Central memory CD8-positive, alpha-beta T cell (primary cell): ENCODE measurements at regions not wholly inside any gene's neighbourhood (a gene's known extent, or its start where the extent isn't known, plus 50 kb on each side); places are given as distances from the start of the nearest gene placed in this dataset.
"Not testable (repeated sequence)": the region's sequence is repeated elsewhere in the genome, so short reads cannot be mapped to it uniquely, and the experiment has no call there.

Experiments
- ATAC-seq: fragments of 150-1000 bp; cut with Tn5 transposase; replicated peaks from 2 replicates; pipeline ENCODE4 v1.10.0; 2022; ENCODE audit warnings: mild to moderate bottlenecking, moderate FRiP score, moderate number of reproducible peaks; ENCODE audit not compliant: poor library complexity, severe bottlenecking; ENCODE audit errors: extremely low read depth
- DNase-seq, 2 donors: peaks; one replicate each; pipeline ENCODE4 v3.0.0; 2021; ENCODE audit warnings: low spot score in 2 of 2
- H3K27ac Mint-ChIP-seq: one replicate; pipeline ENCODE4 v1.8.0; 2022; ENCODE audit warnings: low read depth, mild to moderate bottlenecking, moderate library complexity, mixed read lengths
- H3K27me3 Mint-ChIP-seq: one replicate; pipeline ENCODE4 v1.8.0; 2022; ENCODE audit warnings: mixed read lengths
- H3K36me3 Mint-ChIP-seq: one replicate; pipeline ENCODE4 v1.8.0; 2022; ENCODE audit warnings: mild to moderate bottlenecking, moderate library complexity, mixed read lengths; ENCODE audit not compliant: insufficient read depth
- H3K4me1 Mint-ChIP-seq: one replicate; pipeline ENCODE4 v1.8.0; 2022; ENCODE audit warnings: mixed read lengths
- H3K4me3 Mint-ChIP-seq: one replicate; pipeline ENCODE4 v1.8.0; 2022; ENCODE audit warnings: mild to moderate bottlenecking, moderate library complexity, mixed read lengths
- H3K9me3 Mint-ChIP-seq: one replicate; pipeline ENCODE4 v1.8.0; 2022; ENCODE audit warnings: mixed read lengths

DNA sequence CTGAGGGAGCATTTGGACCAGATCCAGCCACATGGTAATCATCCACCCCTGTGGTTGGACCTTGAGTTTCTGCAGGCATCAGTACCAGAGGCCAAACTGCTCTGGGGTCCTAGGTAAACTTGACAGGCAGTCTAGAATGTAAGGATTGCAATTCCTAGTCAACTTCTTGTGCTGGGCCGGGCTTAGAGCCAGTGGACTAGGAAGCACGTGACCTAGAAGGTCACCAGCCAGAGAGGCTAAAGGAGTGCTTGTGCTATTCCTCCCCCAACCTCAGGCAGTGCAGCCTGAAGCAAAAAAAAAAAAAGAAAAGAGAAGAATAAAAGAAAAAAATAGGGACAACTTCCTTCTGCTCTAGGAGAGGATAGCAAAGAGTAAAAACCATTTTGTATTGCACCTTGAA lies 406.2 kb upstream of the FTMT start:
- Mint-ChIP-seq H3K36me3 (no peaks in the 10 kb centered on the region), H3K4me1 (no peaks in the 10 kb centered on the region), H3K4me3 (no peak overlapping the region), H3K27me3 (no peaks in the 10 kb centered on the region), H3K9me3 (peaks cover 33% of the 10 kb centered on the region), H3K27ac (no peak overlapping the region)
- no peak for DNase-seq
- ATAC-seq = no peak

DNA sequence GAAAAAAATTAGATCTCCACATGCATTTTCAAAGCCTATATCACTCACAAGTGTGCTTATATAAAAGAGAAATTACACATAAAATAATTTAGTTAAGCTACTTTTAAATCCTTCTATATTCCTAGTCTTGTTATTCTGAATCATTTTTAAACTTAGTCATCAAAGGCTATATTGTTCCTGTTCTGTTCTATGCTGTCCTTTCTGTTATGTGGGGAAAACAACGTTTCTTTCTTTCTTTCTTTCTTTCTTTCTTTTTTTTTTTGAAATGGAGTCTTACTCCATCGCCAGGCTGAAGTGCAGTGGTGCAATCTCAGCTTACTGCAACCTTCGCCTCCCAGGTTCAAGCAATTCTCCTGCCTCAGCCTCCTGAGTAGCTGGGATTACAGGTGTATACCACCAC lies 389.2 kb upstream of the FTMT start:
- no peaks in the 10 kb centered on the region for H3K27me3 Mint-ChIP-seq
- H3K27ac Mint-ChIP-seq = no peak overlapping the region
- H3K4me3 Mint-ChIP-seq = no peak overlapping the region
- no peaks in the 10 kb centered on the region for H3K36me3 Mint-ChIP-seq
- no peaks in the 10 kb centered on the region for H3K4me1 Mint-ChIP-seq
- peaks cover 5% of the 10 kb centered on the region for H3K9me3 Mint-ChIP-seq
- no peak for DNase-seq
- no peak for ATAC-seq

DNA sequence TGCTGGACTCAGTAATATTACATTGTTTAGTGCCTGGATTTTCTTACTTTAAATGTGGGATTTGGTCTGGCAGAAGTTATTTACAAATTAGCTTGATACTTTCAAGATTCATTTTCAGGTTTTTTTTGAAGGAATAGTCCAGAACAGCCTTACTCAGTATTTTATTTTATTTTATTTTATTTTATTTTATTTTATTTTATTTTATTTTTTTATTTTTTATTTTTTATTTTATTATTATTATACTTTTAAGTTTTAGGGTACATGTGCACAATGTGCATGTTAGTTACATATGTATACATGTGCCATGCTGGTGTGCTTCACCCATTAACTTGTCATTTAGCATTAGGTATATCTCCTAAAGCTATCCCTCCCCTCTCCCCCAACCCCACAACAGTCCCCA lies 380.5 kb upstream of the FTMT start:
- not testable (repeated sequence) for H3K27ac Mint-ChIP-seq, H3K9me3 Mint-ChIP-seq, DNase-seq, H3K4me3 Mint-ChIP-seq, H3K36me3 Mint-ChIP-seq, H3K27me3 Mint-ChIP-seq, ATAC-seq, H3K4me1 Mint-ChIP-seq

DNA sequence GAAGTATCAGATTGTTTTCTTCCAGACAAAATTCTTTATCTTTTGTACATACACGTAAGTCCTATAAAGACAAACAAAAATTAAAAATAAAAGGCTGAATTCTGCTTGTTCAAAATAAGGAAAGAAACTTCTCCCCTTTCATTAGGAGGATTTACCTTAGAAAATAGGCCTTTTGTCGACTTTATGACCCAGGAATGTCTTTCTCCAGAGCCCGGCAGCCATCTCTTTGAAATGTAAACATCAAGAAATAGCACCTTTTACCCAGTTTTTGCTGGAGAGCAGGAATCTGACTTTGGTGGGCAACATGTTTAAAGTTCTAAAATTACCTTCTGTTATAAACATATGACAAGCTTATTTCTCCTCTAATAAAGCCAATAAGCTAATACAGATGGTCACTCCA lies 373.0 kb upstream of the FTMT start:
- H3K27ac Mint-ChIP-seq = no peak overlapping the region
- no peak overlapping the region for H3K4me3 Mint-ChIP-seq
- ATAC-seq (no peak), DNase-seq (no peak)
- no peaks in the 10 kb centered on the region for H3K36me3 Mint-ChIP-seq
- H3K4me1 Mint-ChIP-seq = no peaks in the 10 kb centered on the region
- H3K9me3 Mint-ChIP-seq = peaks cover 8% of the 10 kb centered on the region
- no peaks in the 10 kb centered on the region for H3K27me3 Mint-ChIP-seq

DNA sequence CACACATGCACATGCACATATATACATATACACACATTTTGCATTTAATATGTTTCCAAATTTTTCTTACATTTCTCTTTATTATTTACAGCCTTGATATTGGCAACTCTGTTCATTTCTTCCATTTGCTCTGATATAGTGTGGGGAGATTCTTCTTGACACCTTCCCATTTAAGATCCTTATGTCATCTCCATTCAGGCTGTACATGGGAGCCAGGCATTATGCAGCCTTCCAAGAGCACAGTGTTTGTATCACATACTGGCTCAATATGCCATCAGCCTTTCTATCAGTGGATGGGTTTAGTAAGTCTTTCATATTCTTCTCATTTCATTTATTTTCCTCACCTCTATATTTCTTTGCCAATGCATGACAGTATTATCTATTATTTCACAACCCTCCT lies 372.3 kb upstream of the FTMT start:
- Mint-ChIP-seq H3K27ac (no peak overlapping the region), H3K4me3 (no peak overlapping the region), H3K36me3 (no peaks in the 10 kb centered on the region), H3K4me1 (no peaks in the 10 kb centered on the region), H3K9me3 (peaks cover 8% of the 10 kb centered on the region), H3K27me3 (no peaks in the 10 kb centered on the region)
- DNase-seq (no peak), ATAC-seq (no peak)

DNA sequence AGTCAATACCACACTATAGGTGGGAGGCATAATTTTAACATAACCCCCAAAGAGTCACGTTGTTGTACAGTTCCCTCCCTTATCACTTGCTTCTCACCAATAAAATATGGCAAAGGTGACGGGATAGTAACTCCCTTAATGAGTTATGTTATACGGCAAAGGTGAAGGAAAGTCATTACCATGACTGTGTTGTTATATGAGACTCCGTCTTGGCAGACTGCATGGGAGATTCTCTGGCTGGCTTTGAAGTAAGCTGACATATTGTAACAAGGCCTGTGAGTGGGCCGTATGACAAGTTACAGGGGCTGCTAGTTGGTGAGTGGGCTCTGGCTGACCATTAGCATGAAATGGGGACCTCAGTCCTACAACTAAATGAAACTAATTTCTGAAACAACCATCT lies 366.4 kb upstream of the FTMT start:
- Mint-ChIP-seq H3K27me3 (no peaks in the 10 kb centered on the region), H3K4me1 (no peaks in the 10 kb centered on the region), H3K9me3 (no peaks in the 10 kb centered on the region), H3K27ac (no peak overlapping the region), H3K4me3 (no peak overlapping the region), H3K36me3 (no peaks in the 10 kb centered on the region)
- ATAC-seq = no peak
- DNase-seq = no peak

DNA sequence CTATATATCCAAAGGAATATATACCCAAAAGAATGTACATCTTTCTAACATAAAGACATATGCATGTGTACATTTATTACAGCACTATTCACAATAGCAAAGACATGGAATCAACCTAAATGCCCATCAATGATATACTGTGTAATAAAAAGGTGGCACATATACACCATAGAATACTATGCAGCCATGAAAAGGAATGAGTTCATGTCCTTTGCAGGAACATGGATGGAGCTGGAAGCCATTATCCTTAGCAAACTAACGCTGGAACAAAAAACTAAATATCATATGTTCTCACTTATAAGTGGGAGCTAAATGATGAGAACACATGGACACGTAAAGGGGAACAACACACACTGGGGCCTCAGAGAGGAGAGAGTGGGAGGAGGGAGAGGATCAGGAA lies 365.7 kb upstream of the FTMT start:
- not testable (repeated sequence) for H3K27me3 Mint-ChIP-seq

DNA sequence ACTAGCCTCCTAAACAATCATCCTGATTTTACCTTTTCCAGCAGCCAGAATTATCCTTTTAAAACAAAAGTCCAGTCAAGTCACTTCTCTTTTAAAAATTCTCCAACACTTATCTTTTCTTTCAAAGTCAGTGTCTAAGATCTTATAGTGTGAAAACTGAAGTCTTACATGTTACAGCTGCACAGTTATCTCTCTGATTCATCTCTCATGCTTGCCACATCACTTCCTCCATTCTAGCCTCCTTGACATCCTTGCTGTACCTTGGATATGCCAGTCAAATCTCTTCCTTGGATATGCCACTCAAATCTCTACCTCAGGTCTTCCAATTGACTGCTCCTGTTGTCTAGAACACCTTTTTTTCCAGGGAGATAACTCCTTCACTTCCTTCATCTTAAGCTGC lies 361.7 kb upstream of the FTMT start:
- ATAC-seq = no peak
- no peak for DNase-seq
- no peak overlapping the region for H3K4me3 Mint-ChIP-seq
- no peaks in the 10 kb centered on the region for H3K36me3 Mint-ChIP-seq
- no peaks in the 10 kb centered on the region for H3K9me3 Mint-ChIP-seq
- H3K27ac Mint-ChIP-seq = no peak overlapping the region
- H3K27me3 Mint-ChIP-seq = no peaks in the 10 kb centered on the region
- H3K4me1 Mint-ChIP-seq = no peaks in the 10 kb centered on the region

More for the DNA sequence above, 365.7 kb upstream of the FTMT start:
- H3K9me3 Mint-ChIP-seq, H3K4me1 Mint-ChIP-seq, H3K4me3 Mint-ChIP-seq, DNase-seq, ATAC-seq, H3K36me3 Mint-ChIP-seq, H3K27ac Mint-ChIP-seq: not testable (repeated sequence)

DNA sequence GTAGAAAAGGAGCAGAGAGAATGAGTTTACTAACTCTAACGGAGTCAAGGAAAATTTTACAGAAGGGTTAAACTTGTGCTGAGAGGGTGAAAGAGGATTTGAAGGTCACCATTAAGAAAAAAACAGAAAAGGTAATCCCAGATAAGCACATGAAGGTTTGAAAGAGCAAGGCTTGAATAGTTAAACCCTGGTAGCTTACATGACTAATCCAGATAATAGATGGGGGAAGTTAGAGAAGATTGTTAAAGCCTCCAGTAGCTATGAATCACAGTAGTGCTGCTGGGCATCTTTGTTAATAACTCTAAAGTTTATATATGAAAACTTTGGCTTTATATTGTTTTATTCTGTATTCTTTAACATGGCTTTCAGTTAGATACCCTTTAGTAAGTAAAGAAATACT lies 354.5 kb upstream of the FTMT start:
- H3K27ac Mint-ChIP-seq = no peak overlapping the region
- no peak for ATAC-seq
- no peaks in the 10 kb centered on the region for H3K4me1 Mint-ChIP-seq
- H3K4me3 Mint-ChIP-seq = no peak overlapping the region
- DNase-seq = no peak
- H3K9me3 Mint-ChIP-seq = peaks cover 11% of the 10 kb centered on the region
- no peaks in the 10 kb centered on the region for H3K36me3 Mint-ChIP-seq
- H3K27me3 Mint-ChIP-seq = no peaks in the 10 kb centered on the region

DNA sequence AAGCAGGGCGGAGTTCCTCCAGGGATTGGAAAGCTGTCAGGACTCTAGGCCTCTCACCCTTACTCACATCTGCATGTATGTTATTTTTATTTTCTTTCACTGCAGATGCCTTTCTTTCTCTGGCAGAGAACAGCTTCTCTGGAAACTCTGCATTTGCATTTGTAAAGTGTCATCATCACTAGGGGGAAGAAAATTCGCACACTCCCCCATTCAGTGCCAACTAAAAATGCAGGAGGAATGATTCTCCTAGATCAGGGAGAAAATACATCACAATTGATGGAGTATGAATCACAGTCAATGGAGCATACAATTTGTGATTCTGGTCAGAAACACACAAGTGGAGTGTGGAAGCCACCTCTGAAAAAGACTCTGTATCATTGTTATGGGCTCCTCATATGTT lies 351.4 kb upstream of the FTMT start:
- H3K4me1 Mint-ChIP-seq = no peaks in the 10 kb centered on the region
- H3K9me3 Mint-ChIP-seq = peaks cover 11% of the 10 kb centered on the region
- ATAC-seq (no peak), DNase-seq (no peak)
- H3K36me3 Mint-ChIP-seq = no peaks in the 10 kb centered on the region
- H3K27ac Mint-ChIP-seq = no peak overlapping the region
- no peak overlapping the region for H3K4me3 Mint-ChIP-seq
- H3K27me3 Mint-ChIP-seq = no peaks in the 10 kb centered on the region

DNA sequence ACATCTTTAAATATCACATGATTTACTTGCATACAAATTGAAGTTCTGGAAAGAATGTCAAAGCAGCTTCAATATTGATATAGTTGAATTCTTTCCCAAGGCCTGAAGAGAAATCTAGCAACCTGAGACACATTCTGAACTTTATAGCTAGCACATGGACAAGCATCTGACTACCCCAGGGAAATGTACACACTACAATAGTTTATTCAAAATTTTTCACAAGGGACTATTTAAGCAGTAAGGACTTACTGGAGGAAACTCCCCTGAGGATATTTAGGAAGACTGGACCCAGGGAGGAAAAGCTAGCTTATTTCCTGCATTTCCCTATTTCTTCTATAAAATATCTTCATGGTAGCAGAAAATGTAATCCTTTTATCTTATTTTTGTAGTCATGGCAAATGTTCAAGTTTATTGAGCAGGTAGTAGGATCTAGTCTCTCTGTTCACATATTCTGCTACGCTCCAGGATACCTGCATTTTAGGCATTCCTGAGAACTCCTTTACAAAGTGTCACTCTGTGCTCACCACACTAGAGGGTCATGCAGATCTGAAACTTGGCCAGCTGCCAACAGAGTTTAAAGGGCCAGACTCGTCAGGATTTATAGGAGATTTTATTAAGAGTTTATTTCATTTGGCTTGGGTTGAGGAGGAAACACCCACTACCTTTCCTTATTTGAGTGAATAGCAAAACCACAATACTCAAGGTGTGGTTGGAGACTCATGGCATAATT lies 348.4 kb upstream of the FTMT start:
- H3K27ac Mint-ChIP-seq = no peak overlapping the region
- no peak overlapping the region for H3K4me3 Mint-ChIP-seq
- DNase-seq (no peak), ATAC-seq (no peak)
- H3K27me3 Mint-ChIP-seq = no peaks in the 10 kb centered on the region
- peaks cover 10% of the 10 kb centered on the region for H3K9me3 Mint-ChIP-seq
- no peaks in the 10 kb centered on the region for H3K4me1 Mint-ChIP-seq
- H3K36me3 Mint-ChIP-seq = no peaks in the 10 kb centered on the region

DNA sequence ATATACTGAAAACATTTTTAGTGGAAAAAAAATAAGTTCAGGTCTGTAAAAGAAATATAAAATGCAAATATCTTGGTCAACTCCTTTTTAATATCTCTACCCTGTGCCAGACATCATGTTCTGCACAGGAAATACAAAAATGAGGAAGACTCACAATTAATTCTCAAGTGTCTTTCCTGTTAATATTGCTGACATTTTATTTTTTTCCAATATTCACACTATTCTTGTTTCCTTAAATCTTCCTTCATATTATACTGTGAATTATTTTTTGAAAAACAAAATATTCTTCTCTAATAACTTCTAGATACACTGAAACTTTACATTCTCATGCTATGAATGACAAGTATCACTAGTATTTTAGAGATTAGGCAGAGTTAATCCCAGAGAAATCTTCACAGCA lies 334.7 kb upstream of the FTMT start:
- H3K4me1 Mint-ChIP-seq = no peaks in the 10 kb centered on the region
- no peak for ATAC-seq
- H3K27me3 Mint-ChIP-seq = no peaks in the 10 kb centered on the region
- no peak overlapping the region for H3K4me3 Mint-ChIP-seq
- DNase-seq = no peak
- no peaks in the 10 kb centered on the region for H3K36me3 Mint-ChIP-seq
- H3K27ac Mint-ChIP-seq = no peak overlapping the region
- H3K9me3 Mint-ChIP-seq = no peaks in the 10 kb centered on the region

DNA sequence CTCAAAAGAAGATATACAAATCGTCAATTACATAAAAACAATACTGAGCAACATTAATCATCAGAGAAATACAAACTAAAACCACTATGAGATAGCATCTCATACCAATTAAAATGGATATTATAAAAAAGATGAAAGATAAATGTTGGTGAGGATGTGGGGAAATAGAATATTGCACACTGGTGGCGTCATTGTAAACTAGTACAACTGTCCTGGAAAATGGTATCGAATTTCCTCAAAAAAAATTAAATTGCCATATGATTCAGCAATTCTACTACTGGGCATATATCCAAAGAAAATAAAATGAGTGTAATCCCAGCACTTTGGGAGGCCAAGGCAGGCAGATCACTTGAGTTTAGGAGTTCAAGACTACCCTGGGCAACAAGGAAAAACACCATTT lies 326.0 kb upstream of the FTMT start:
- H3K4me1 Mint-ChIP-seq = no peaks in the 10 kb centered on the region
- no peak overlapping the region for H3K27ac Mint-ChIP-seq
- H3K4me3 Mint-ChIP-seq = no peak overlapping the region
- H3K9me3 Mint-ChIP-seq = peaks cover 18% of the 10 kb centered on the region
- no peak for ATAC-seq
- DNase-seq = no peak
- no peaks in the 10 kb centered on the region for H3K27me3 Mint-ChIP-seq
- H3K36me3 Mint-ChIP-seq = no peaks in the 10 kb centered on the region

DNA sequence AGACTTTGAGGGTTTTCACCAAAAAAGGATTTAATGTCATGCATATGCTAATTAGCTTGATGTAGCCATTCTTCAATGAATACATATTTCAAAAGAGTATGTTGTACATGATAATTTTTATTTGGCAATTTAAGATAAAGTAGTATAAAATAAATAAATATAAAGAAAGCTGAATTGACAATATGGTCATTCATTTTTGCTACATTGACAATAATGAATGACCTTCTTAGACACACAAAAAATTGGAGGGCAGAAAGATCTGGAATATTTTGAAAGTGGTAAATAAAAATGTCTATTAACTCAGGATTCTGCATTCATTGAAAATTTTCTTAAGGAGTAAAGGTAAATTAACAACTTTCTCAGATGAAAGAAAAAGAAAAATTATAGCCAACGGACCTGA lies 324.8 kb upstream of the FTMT start:
- no peaks in the 10 kb centered on the region for H3K27me3 Mint-ChIP-seq
- no peaks in the 10 kb centered on the region for H3K4me1 Mint-ChIP-seq
- H3K27ac Mint-ChIP-seq = no peak overlapping the region
- H3K36me3 Mint-ChIP-seq = no peaks in the 10 kb centered on the region
- ATAC-seq = no peak
- H3K4me3 Mint-ChIP-seq = no peak overlapping the region
- DNase-seq = no peak
- H3K9me3 Mint-ChIP-seq = peaks cover 18% of the 10 kb centered on the region
